GM12878 (cell line): ENCODE measurements at regions not wholly inside any gene's neighbourhood (a gene's known extent, or its start where the extent isn't known, plus 50 kb on each side); places are given as distances from the start of the nearest gene placed in this dataset.

ENCODE experiments used
- ATAC-seq: fragments of 200-7000 bp; cut with Tn5 transposase; 3 replicates; pipeline ENCODE4 v1.9.1; 2020; ENCODE audit warnings: mild to moderate bottlenecking, moderate library complexity
- BruUV-seq: library from RNA; stranded (reverse); fragments of 400-500 nt; replicated peaks from 2 replicates; lab custom pipeline; 2021; lab: Mats Ljungman, UMichigan
- CTCF ChIA-PET: fragments of 300-600 bp; sonication (Branson Sonifier 250); formaldehyde crosslinking; extraction: SDS; loops from one replicate; lab custom pipeline; 2021; ENCODE audit warnings: inconsistent platforms; lab: Yijun Ruan, JAX
- POLR2A ChIA-PET: fragments of 350-600 bp; formaldehyde crosslinking; extraction: SDS; loops from one replicate; lab custom pipeline; 2021; ENCODE audit warnings: inconsistent platforms; lab: Charles Lee
- RAD21 ChIA-PET: fragments of 300-600 bp; sonication (Branson Sonifier 250); formaldehyde crosslinking; loops from one replicate; lab custom pipeline; 2023; ENCODE audit warnings: antibody characterized with exemption; ENCODE audit not compliant: unreplicated experiment; lab: Charles Lee
- SMC1A ChIA-PET: fragments of 300-600 bp; sonication (Branson Sonifier 250); formaldehyde crosslinking; loops from one replicate; lab custom pipeline; 2023; ENCODE audit not compliant: unreplicated experiment, uncharacterized antibody; lab: Charles Lee
- DNase-seq: peaks from one replicate; pipeline ENCODE4 v3.0.0-alpha.2; 2011; ENCODE audit warnings: low read depth, low spot score
- FAIRE-seq: peaks from 3 replicates; lab custom pipeline; 2011; peaks lifted over from hg19 to GRCh38; lab: Jason Lieb, UNC
- H2AFZ ChIP-seq: 2 replicates; pipeline ENCODE4 v1.6.0; 2011; ENCODE audit warnings: low read depth, low read length, control low read depth; ENCODE audit not compliant: control insufficient read depth
- H3K27ac ChIP-seq: 2 replicates; pipeline ENCODE4 v1.5.1; 2011; ENCODE audit warnings: control low read depth; ENCODE audit not compliant: control insufficient read depth, insufficient read depth
- H3K27me3 ChIP-seq, 2 experiments: replicated peaks in 1 of 2; 2 replicates each; pipeline versions ENCODE4 v1.6.0 to v1.6.1; 2011; ENCODE audit warnings: low read length in 1 of 2; ENCODE audit not compliant: control insufficient read depth in 2 of 2, insufficient read depth in 2 of 2
- H3K36me3 ChIP-seq, 2 experiments: 2 replicates each; pipeline ENCODE4 v1.5.1; 2011; ENCODE audit warnings: low read length in 1 of 2; ENCODE audit not compliant: control insufficient read depth in 2 of 2, insufficient read depth in 2 of 2
- H3K4me1 ChIP-seq: 2 replicates; pipeline ENCODE4 v1.6.1; 2011; ENCODE audit warnings: mild to moderate bottlenecking, low read length, moderate library complexity, mixed read lengths; ENCODE audit not compliant: control insufficient read depth, insufficient read depth
- H3K4me2 ChIP-seq: 2 replicates; pipeline ENCODE4 v1.6.0; 2011; ENCODE audit warnings: control low read depth; ENCODE audit not compliant: control insufficient read depth, insufficient read depth
- H3K4me3 ChIP-seq: fragments of 200-600 bp; sonication (generic); 2 replicates; pipeline ENCODE4 v1.5.1; 2016
- H3K79me2 ChIP-seq: 2 replicates; pipeline ENCODE4 v1.6.0; 2011; ENCODE audit warnings: low read length; ENCODE audit not compliant: control insufficient read depth, insufficient read depth
- H3K9ac ChIP-seq: 2 replicates; pipeline ENCODE4 v1.8.0; 2011; ENCODE audit warnings: low read length, control low read depth, mixed read lengths; ENCODE audit not compliant: control insufficient read depth, insufficient read depth
- H3K9me3 ChIP-seq: replicated peaks from 3 replicates; pipeline ENCODE4 v1.5.1; 2011; ENCODE audit warnings: mild to moderate bottlenecking, low read length; ENCODE audit not compliant: control insufficient read depth, insufficient read depth
- H4K20me1 ChIP-seq: 2 replicates; pipeline ENCODE4 v1.6.0; 2011; ENCODE audit not compliant: control insufficient read depth, insufficient read depth
- BCL3 ChIP-seq: IDR thresholded peaks from 2 replicates; pipeline ENCODE4 v1.6.1; 2011; ENCODE audit warnings: borderline replicate concordance, low read depth, mild to moderate bottlenecking, moderate library complexity, low read length; ENCODE audit not compliant: insufficient read depth, poor library complexity, severe bottlenecking
- BHLHE40 ChIP-seq, 2 experiments: fragments of 450-650 bp in 1 of 2; IDR thresholded peaks; 2 replicates each; pipeline ENCODE4 v1.6.1; 2011 to 2017; ENCODE audit warnings: low read depth in 2 of 2, borderline replicate concordance in 1 of 2, improper control_type of control experiment in 1 of 2, low read length in 1 of 2, mild to moderate bottlenecking in 1 of 2
- FOXM1 ChIP-seq: IDR thresholded peaks from 2 replicates; pipeline ENCODE4 v1.6.1; 2012; ENCODE audit warnings: low read depth, mild to moderate bottlenecking, inconsistent platforms, low read length, moderate library complexity
- JUNB ChIP-seq: IDR thresholded peaks from 2 replicates; pipeline ENCODE4 v1.6.1; 2016; ENCODE audit warnings: antibody characterized with exemption, mild to moderate bottlenecking
- RCOR1 ChIP-seq: conservative IDR thresholded peaks from 2 replicates; pipeline ENCODE4 v1.6.1; 2012; ENCODE audit warnings: low read depth, low read length, improper control_type of control experiment
- REST ChIP-seq: IDR thresholded peaks from 2 replicates; pipeline ENCODE4 v1.6.1; 2012; ENCODE audit warnings: mild to moderate bottlenecking, low read depth, low read length
- SMAD5 ChIP-seq: IDR thresholded peaks from 2 replicates; pipeline ENCODE4 v1.6.1; 2016; ENCODE audit warnings: antibody characterized with exemption, low read depth
- SUPT20H ChIP-seq: IDR thresholded peaks from 2 replicates; pipeline ENCODE4 v1.6.1; 2011; ENCODE audit warnings: low read depth, mild to moderate bottlenecking, low read length, moderate library complexity, borderline replicate concordance; ENCODE audit not compliant: control insufficient read depth
- SUZ12 ChIP-seq: fragments of 200-600 bp; sonication (generic); IDR thresholded peaks from one replicate; pipeline ENCODE4 v1.6.1; 2018; ENCODE audit warnings: antibody characterized with exemption, mild to moderate bottlenecking; ENCODE audit not compliant: unreplicated experiment
- TAF1 ChIP-seq: IDR thresholded peaks from 2 replicates; pipeline ENCODE4 v1.6.1; 2011; ENCODE audit warnings: mild to moderate bottlenecking, low read depth, low read length, borderline replicate concordance
- YY1 ChIP-seq: IDR thresholded peaks from 2 replicates; pipeline ENCODE4 v1.6.1; 2011; ENCODE audit warnings: low read depth, mild to moderate bottlenecking, low read length
- WGBS: methylation state at CpG from one replicate; pipeline ENCODE4 v1.1.6; 2016; ENCODE audit warnings: low lambda C conversion rate; ENCODE audit not compliant: insufficient replicate concordance, insufficient coverage; ENCODE audit errors: missing lambda C conversion rate; 5-methylcytosine and 5-hydroxymethylcytosine counted together
- in situ Hi-C: fragments of 300-500 bp; cut with MboI; formaldehyde crosslinking; loops from 9 replicates; pipeline ENCODE4 v1.14.3; 2018; ENCODE audit warnings: mixed read lengths
- intact Hi-C: fragments of 100-400 bp; cut with micrococcal nuclease; formaldehyde crosslinking; loops from one replicate; pipeline ENCODE4 v1.14.2; 2022; ENCODE audit not compliant: unreplicated experiment
- TF ChIP-seq, protein P1 (sequence below): IDR thresholded peaks from 2 replicates; pipeline ENCODE4 v1.6.1; 2011; ENCODE audit warnings: mild to moderate bottlenecking, low read depth, low read length, moderate library complexity; ENCODE audit not compliant: insufficient replicate concordance
- TF ChIP-seq, protein P2 (sequence below): fragments of 450-650 bp; IDR thresholded peaks from 2 replicates; pipeline ENCODE4 v1.6.1; 2014; ENCODE audit warnings: mild to moderate bottlenecking

DNA sequence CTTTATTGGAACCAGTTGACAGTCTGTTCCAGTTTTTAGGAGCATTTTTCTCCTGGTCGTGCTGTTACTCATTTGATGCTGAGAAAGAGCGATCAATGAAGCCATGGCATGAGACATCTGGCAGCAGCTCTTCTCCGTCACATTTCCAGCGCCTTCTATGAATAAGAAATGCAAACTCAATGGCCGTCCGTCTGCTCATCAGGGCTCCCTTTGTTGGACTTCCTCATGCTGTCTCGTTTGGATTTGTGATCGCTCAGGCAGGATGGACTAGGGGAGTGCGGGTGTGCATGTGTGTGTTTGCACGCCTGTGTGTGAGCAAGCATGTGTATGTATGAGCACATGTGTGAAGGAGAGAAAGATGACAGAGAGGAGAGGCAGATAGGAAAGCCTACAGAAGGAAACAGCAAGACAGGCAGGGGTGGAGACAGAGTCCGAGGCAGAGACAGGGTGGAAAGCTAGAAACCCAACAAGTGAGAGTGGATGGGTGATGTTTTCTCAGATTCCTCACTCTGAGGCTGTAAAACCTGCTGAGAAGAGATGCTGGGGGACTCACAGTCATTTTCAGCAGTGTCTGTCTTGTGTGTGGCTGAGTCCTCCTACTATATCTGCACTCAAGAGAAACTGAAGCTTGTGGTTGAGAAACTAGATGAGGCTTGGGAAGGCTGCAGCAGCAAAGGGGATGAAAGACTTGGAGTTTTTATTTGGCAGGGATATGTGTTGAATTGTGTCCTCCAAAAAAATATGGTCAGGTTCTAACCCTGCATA is 56.0 kb upstream of the CLMP start:
- WGBS, result 41% methylated on average over 11 of the region's 11 CpGs
- Histone ChIP-seq H3K27ac (no peak overlapping the region), H4K20me1 (no peaks in the 10 kb centered on the region), H3K36me3 (no peaks in the 10 kb centered on the region), H2AFZ (no peak overlapping the region), H3K4me3 (no peak overlapping the region), H3K4me2 (no peak overlapping the region), H3K27me3 (peaks cover 0 to 2% of the 10 kb centered on the region in 2 experiments; a peak in 2 of 4 replicates), H3K9me3 (no peaks in the 10 kb centered on the region), H3K4me1 (no peaks in the 10 kb centered on the region; the same call in 1 of the 2 replicates), H3K79me2 (no peaks in the 10 kb centered on the region), H3K9ac (no peak overlapping the region)
- CTCF ChIA-PET, result interaction anchor here (0.6 to 1.9 kb wide), 8 partner anchors 10 to 227 kb away, joined by 3 to 9 read pairs (median 4); no protein-coding TSS in a partner anchor
- BruUV-seq, result no TSS peak
- RAD21 ChIA-PET, result interaction anchor here (1.3 kb wide), 1 partner anchor 121 kb away, joined by 3 read pairs; no protein-coding TSS in a partner anchor
- ATAC-seq (peak; percentile 14; the same call in 1 of the 3 replicates), DNase-seq (no peak), FAIRE-seq (no peak)
- SMC1A ChIA-PET, result interaction anchor here (1.0 to 2.7 kb wide), 5 partner anchors 10 to 157 kb away, joined by 3 to 8 read pairs (median 5); no protein-coding TSS in a partner anchor
- intact Hi-C loops (no loop called here), in situ Hi-C loops (no loop called here)
- POLR2A ChIA-PET, result no interaction called here
- TF ChIP-seq SUPT20H (no peak), SUZ12 (no peak), BHLHE40 (IDR thresholded peaks at IDR 0.05; ENCODE audit: borderline replicate concordance in 1 of 2, low read depth in 2 of 2, low read length in 1 of 2) (no peak), FOXM1 (no peak), BCL3 (peak; percentile 97), SMAD5 (no peak), REST (no peak), JUNB (no peak), RCOR1 (no peak), TAF1 (no peak), YY1 (no peak)
- TF ChIP-seq, protein P1, sequence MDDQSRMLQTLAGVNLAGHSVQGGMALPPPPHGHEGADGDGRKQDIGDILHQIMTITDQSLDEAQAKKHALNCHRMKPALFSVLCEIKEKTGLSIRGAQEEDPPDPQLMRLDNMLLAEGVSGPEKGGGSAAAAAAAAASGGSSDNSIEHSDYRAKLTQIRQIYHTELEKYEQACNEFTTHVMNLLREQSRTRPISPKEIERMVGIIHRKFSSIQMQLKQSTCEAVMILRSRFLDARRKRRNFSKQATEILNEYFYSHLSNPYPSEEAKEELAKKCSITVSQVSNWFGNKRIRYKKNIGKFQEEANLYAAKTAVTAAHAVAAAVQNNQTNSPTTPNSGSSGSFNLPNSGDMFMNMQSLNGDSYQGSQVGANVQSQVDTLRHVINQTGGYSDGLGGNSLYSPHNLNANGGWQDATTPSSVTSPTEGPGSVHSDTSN, result peak; percentile 60
- TF ChIP-seq, protein P2, sequence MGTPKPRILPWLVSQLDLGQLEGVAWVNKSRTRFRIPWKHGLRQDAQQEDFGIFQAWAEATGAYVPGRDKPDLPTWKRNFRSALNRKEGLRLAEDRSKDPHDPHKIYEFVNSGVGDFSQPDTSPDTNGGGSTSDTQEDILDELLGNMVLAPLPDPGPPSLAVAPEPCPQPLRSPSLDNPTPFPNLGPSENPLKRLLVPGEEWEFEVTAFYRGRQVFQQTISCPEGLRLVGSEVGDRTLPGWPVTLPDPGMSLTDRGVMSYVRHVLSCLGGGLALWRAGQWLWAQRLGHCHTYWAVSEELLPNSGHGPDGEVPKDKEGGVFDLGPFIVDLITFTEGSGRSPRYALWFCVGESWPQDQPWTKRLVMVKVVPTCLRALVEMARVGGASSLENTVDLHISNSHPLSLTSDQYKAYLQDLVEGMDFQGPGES, result no peak
